ENCODE measurements at regions not wholly inside any gene's neighbourhood (a gene's known extent, or its start where the extent isn't known, plus 50 kb on each side); places are given as distances from the start of the nearest gene placed in this dataset.

DNA sequence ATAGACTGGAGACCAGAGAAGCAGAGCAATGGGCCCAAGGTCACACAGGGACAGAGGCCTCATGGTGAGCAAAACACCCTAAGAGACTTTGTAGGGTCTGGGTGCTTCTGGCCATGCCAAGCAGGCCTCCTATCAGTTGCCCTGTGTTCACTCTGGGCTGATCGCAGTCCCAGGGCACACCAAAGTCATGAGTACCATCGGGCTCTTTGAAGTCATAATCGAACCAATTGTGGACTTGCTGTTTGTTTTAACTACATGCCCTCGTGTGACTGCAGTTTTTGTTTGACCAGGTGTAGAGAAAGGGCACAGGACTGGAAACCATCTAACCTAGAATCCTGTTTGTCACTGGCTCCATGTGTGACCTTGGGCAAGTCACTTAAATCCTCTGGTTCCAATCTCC lies 172.5 kb upstream of the CPEB2 start:
- WGBS, result 78% methylated on average over 4 of the region's 4 CpGs
- Histone ChIP-seq H3K27me3 (no peaks in the 10 kb centered on the region), H3K9me3 (no peaks in the 10 kb centered on the region), H3K4me3 (no peak overlapping the region), H3K36me3 (no peaks in the 10 kb centered on the region), H3K27ac (no peak overlapping the region), H3K4me1 (peaks cover 14% of the 10 kb centered on the region)
- TF ChIP-seq, protein P1, sequence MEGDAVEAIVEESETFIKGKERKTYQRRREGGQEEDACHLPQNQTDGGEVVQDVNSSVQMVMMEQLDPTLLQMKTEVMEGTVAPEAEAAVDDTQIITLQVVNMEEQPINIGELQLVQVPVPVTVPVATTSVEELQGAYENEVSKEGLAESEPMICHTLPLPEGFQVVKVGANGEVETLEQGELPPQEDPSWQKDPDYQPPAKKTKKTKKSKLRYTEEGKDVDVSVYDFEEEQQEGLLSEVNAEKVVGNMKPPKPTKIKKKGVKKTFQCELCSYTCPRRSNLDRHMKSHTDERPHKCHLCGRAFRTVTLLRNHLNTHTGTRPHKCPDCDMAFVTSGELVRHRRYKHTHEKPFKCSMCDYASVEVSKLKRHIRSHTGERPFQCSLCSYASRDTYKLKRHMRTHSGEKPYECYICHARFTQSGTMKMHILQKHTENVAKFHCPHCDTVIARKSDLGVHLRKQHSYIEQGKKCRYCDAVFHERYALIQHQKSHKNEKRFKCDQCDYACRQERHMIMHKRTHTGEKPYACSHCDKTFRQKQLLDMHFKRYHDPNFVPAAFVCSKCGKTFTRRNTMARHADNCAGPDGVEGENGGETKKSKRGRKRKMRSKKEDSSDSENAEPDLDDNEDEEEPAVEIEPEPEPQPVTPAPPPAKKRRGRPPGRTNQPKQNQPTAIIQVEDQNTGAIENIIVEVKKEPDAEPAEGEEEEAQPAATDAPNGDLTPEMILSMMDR (IDR thresholded peaks at IDR 0.05), result no peak
- TF ChIP-seq POLR2AphosphoS5 (IDR thresholded peaks at IDR 0.05) (no peak), EP300 (IDR thresholded peaks at IDR 0.05) (no peak), POLR2A (IDR thresholded peaks at IDR 0.05) (no peak)
- no peak for DNase-seq (ENCODE audit: low spot score in 2 of 2)

DNA sequence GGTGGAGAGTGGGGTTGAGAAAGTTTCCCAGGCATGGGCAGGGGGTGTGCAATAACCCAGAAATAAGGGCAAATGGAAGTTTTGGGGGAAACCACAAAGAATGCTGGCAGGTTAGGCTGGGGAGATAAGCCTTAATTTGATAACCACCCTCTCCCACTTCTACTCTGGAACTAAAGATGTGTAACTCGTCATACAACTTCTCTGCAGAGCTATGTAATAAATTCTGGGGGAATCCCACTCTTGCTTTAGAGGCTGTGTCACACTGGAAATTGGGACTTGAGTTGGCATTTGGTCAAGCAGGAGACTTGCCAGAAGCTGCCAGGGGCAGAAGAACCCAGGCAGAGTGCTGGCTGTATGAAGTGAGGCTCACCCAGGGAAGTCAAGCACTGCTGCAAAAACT lies 170.9 kb upstream of the CPEB2 start:
- WGBS, result 25% methylated on average over 1 of the region's 1 CpG
- DNase-seq (ENCODE audit: low spot score in 2 of 2), result no peak

DNA sequence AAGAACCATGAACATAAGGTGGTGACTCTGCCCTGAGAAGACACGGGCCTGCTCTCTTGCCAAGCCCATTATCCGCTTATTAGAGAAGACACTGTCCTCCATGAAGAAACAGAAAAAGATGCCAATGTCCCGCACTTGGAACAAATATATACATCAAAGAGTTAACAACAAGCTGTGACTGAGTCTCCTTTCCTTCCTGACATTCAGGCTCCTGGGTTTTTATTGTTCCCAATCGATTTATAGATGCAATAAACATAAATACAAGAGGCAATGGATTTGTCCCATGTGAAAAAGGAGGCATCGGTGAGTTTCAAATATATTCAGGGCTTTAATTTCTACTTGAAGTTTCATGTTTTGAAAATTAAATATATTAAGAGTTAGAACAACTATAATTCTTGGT lies 169.2 kb upstream of the CPEB2 start:
- Histone ChIP-seq H3K4me1 (peaks cover 6% of the 10 kb centered on the region), H3K36me3 (no peaks in the 10 kb centered on the region), H3K4me3 (no peak overlapping the region), H3K27me3 (no peaks in the 10 kb centered on the region), H3K9me3 (no peaks in the 10 kb centered on the region), H3K27ac (no peak overlapping the region)
- WGBS, result 65% methylated on average over 5 of the region's 5 CpGs
- no peak for DNase-seq (ENCODE audit: low spot score in 2 of 2)
- TF ChIP-seq POLR2AphosphoS5 (IDR thresholded peaks at IDR 0.05), result no peak
- no peak for TF ChIP-seq POLR2A (IDR thresholded peaks at IDR 0.05)
- TF ChIP-seq, protein P1 (IDR thresholded peaks at IDR 0.05), result no peak
- no peak for TF ChIP-seq EP300 (IDR thresholded peaks at IDR 0.05)

More for the DNA sequence above, 170.9 kb upstream of the CPEB2 start:
- Histone ChIP-seq H3K27me3 (no peaks in the 10 kb centered on the region), H3K36me3 (no peaks in the 10 kb centered on the region), H3K4me1 (peaks cover 14% of the 10 kb centered on the region), H3K27ac (no peak overlapping the region), H3K4me3 (no peak overlapping the region), H3K9me3 (no peaks in the 10 kb centered on the region)
- TF ChIP-seq POLR2AphosphoS5 (IDR thresholded peaks at IDR 0.05), result no peak
- TF ChIP-seq EP300 (IDR thresholded peaks at IDR 0.05), result no peak
- TF ChIP-seq, protein P1 (IDR thresholded peaks at IDR 0.05), result no peak

DNA sequence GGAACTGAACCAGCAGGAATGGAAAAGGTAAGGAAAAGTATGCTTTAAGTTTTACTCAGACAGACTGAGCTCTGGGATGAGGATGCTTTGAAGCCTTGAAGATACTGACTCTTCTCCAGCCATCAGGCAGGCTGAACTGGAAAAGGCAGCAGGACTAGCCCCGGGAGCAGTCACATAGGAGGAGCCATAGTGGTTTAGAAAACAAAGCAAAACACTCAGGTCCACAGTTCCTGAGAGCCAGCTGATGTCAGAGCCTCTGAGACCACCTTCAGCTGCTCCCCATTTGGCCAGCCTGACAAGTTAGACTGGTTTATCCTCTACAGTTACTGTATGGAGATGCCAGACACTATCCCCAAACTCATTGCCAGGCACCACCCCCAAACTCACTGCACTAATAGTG lies 167.9 kb upstream of the CPEB2 start:
- TF ChIP-seq EP300 (IDR thresholded peaks at IDR 0.05) (no peak), POLR2AphosphoS5 (IDR thresholded peaks at IDR 0.05) (no peak), POLR2A (IDR thresholded peaks at IDR 0.05) (no peak)
- TF ChIP-seq, protein P1 (IDR thresholded peaks at IDR 0.05), result no peak
- Histone ChIP-seq H3K36me3 (no peaks in the 10 kb centered on the region), H3K9me3 (peaks cover 5% of the 10 kb centered on the region), H3K27ac (no peak overlapping the region), H3K27me3 (no peaks in the 10 kb centered on the region), H3K4me1 (peaks cover 6% of the 10 kb centered on the region), H3K4me3 (no peak overlapping the region)
- 38% methylated on average over 1 of the region's 1 CpG for WGBS
- DNase-seq (ENCODE audit: low spot score in 2 of 2), result no peak

DNA sequence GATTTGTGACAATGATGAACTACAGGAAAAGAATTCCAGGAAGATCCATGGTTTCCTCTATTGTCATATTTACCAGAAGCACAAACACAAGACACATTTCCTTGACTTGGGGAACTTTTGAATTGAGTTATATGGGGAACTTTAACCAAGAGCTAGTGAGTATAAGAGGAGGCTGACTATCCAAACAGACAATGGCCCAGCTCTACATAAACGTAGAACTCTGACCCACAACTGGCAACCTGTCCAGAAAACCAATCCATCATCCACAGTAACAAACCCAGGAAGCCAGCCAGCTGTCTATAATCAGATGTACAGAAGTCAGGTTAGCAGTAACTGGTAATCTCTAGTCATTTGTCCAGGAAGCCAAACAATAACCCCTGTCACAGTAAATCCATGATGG lies 167.0 kb upstream of the CPEB2 start:
- no peak overlapping the region for H3K4me3 ChIP-seq
- DNase-seq (ENCODE audit: low spot score in 2 of 2), result no peak
- TF ChIP-seq EP300 (IDR thresholded peaks at IDR 0.05) (no peak), POLR2A (IDR thresholded peaks at IDR 0.05) (no peak), POLR2AphosphoS5 (IDR thresholded peaks at IDR 0.05) (no peak)
- TF ChIP-seq, protein P1 (IDR thresholded peaks at IDR 0.05), result no peak
- no peaks in the 10 kb centered on the region for H3K27me3 ChIP-seq
- H3K4me1 ChIP-seq, result peaks cover 6% of the 10 kb centered on the region
- 44% methylated on average over 1 of the region's 1 CpG for WGBS
- H3K9me3 ChIP-seq, result peaks cover 5% of the 10 kb centered on the region
- H3K36me3 ChIP-seq, result no peaks in the 10 kb centered on the region
- no peak overlapping the region for H3K27ac ChIP-seq
